Transverse colon (tissue), 4 donors: ENCODE measurements at regions not wholly inside any gene's neighbourhood (a gene's known extent, or its start where the extent isn't known, plus 50 kb on each side); places are given as distances from the start of the nearest gene placed in this dataset.

ENCODE experiments used
- DNase-seq: peaks from one replicate; pipeline ENCODE4 v3.0.0-alpha.2; 2019
- H3K27ac ChIP-seq, 4 donors: fragments of 200-600 bp; sonication (generic); 2 replicates each; pipeline ENCODE4 v1.5.1; 2016 to 2018; ENCODE audit warnings: inconsistent platforms in 4 of 4
- H3K27me3 ChIP-seq: fragments of 200-600 bp; sonication (generic); 2 replicates; pipeline ENCODE4 v1.5.1; 2017; ENCODE audit warnings: inconsistent platforms
- H3K36me3 ChIP-seq, 4 donors: fragments of 200-600 bp; sonication (generic); 2 replicates each; pipeline ENCODE4 v1.5.1; 2017 to 2019; ENCODE audit warnings: inconsistent platforms in 4 of 4
- H3K4me1 ChIP-seq, 4 donors: fragments of 200-600 bp; sonication (generic); 2 replicates each; pipeline ENCODE4 v1.5.1; 2017 to 2020; ENCODE audit warnings: inconsistent platforms in 4 of 4
- H3K4me3 ChIP-seq, 4 donors: fragments of 200-600 bp; sonication (generic); 1 replicate in 1 of 4; 2 replicates in 3 of 4; pipeline versions ENCODE4 v1.5.1 to v1.6.1; 2017 to 2019; ENCODE audit warnings: inconsistent platforms in 4 of 4
- H3K9me3 ChIP-seq, 2 donors: fragments of 200-600 bp; sonication (generic); 2 replicates each; pipeline ENCODE4 v1.5.1; 2017 to 2019; ENCODE audit warnings: inconsistent platforms in 2 of 2
- CTCF ChIP-seq, 5 experiments: fragments of 200-600 bp in 3 of 5; fragments of 450-650 bp in 2 of 5; sonication (generic) in 3 of 5; IDR thresholded peaks; 1 replicate in 2 of 5; 2 replicates in 3 of 5; pipeline ENCODE4 v1.5.1; 2016 to 2017; ENCODE audit warnings: antibody characterized with exemption in 5 of 5, inconsistent platforms in 3 of 5, mild to moderate bottlenecking in 2 of 5, moderate library complexity in 1 of 5
- EP300 ChIP-seq: sonication (generic); formaldehyde crosslinking; IDR thresholded peaks from one replicate; pipeline ENCODE4 v1.6.1; 2017; ENCODE audit warnings: antibody characterized with exemption, low read depth
- POLR2A ChIP-seq: fragments of 450-650 bp; IDR thresholded peaks from one replicate; pipeline ENCODE4 v1.6.1; 2016; ENCODE audit warnings: antibody characterized with exemption, mild to moderate bottlenecking, moderate library complexity
- POLR2AphosphoS5 ChIP-seq, 3 donors: sonication (generic); formaldehyde crosslinking; IDR thresholded peaks; one replicate each; pipeline ENCODE4 v1.6.1; 2016; ENCODE audit warnings: antibody characterized with exemption in 3 of 3
- WGBS, 2 donors: methylation state at CpG; one replicate each; pipeline ENCODE4 v1.1.5; 2018; ENCODE audit warnings: low coverage in 1 of 2; 5-methylcytosine and 5-hydroxymethylcytosine counted together
- in situ Hi-C, 4 donors: fragments of 200-750 bp; cut with MboI; loops; one replicate each; pipeline versions ENCODE4 v1.15.0 to v1.15.1; 2017; ENCODE audit warnings: low sequenced_read_pairs in 3 of 4, low pct_ligation_motif_present in 1 of 4, low pct_unique_long_range_greater_than_20kb in 1 of 4
- intact Hi-C: fragments of 100-400 bp; cut with DNase I; formaldehyde crosslinking; loops from one replicate; pipeline ENCODE4 v1.15.1; 2023; ENCODE audit warnings: low total_unique reads

- Histone ChIP-seq H3K36me3 (no peaks in the 10 kb centered on the region), H3K4me1 (peaks cover 0 to 21% (median 8%) of the 10 kb centered on the region in 4 donors), H3K27me3 (peaks cover 19% of the 10 kb centered on the region), H3K27ac (no peak overlapping the region), H3K4me3 (no peak overlapping the region), H3K9me3 (no peaks in the 10 kb centered on the region)
- in situ Hi-C loops, result no loop called here
- 73 to 93% methylated on average over 3 to 10 of the region's 10 CpGs for WGBS, 2 donors
- DNase-seq, result no peak
- no peak for TF ChIP-seq CTCF (IDR thresholded peaks at IDR 0.05)
- no peak for TF ChIP-seq EP300
- no peak for TF ChIP-seq POLR2A
- TF ChIP-seq POLR2AphosphoS5 (IDR thresholded peaks at IDR 0.05), result no peak
- intact Hi-C loops, result no loop called here
These were observed 50.5 kb upstream of the BMP6 start for GRCh38 chr6:7675353-7675945.
